HL-60 (cell line): ENCODE measurements at regions not wholly inside any gene's neighbourhood (a gene's known extent, or its start where the extent isn't known, plus 50 kb on each side); places are given as distances from the start of the nearest gene placed in this dataset.

ENCODE experiments used
- DNase-seq, 2 experiments: peaks; one replicate each; pipeline ENCODE4 v3.0.0-alpha.2; 2010 to 2020; ENCODE audit warnings: low read depth in 1 of 2, low spot score in 1 of 2
- H3K27ac ChIP-seq: fragments of 250-450 bp; sonication (Bioruptor Pico); replicated peaks from 2 replicates; pipeline ENCODE4 v1.5.1; 2020; ENCODE audit warnings: mild to moderate bottlenecking, moderate library complexity
- H3K27me3 ChIP-seq: fragments of 250-450 bp; sonication (Bioruptor Pico); 2 replicates; pipeline ENCODE4 v1.5.1; 2021; ENCODE audit warnings: mild to moderate bottlenecking, moderate library complexity; ENCODE audit not compliant: insufficient read depth, poor library complexity, severe bottlenecking
- H3K4me3 ChIP-seq: replicated peaks from 2 replicates; pipeline ENCODE4 v1.5.1; 2011; ENCODE audit warnings: mild to moderate bottlenecking, control low read depth, low read length; ENCODE audit not compliant: insufficient read depth
- CTCF ChIP-seq: IDR thresholded peaks from one replicate; pipeline ENCODE4 v1.5.1; 2011; ENCODE audit warnings: low read length, control low read depth, inconsistent platforms; ENCODE audit not compliant: insufficient read depth
- GABPA ChIP-seq: IDR thresholded peaks from 2 replicates; pipeline ENCODE4 v1.6.1; 2012; ENCODE audit warnings: low read depth
- POLR2AphosphoS5 ChIP-seq: IDR thresholded peaks from 2 replicates; pipeline ENCODE4 v1.6.1; 2012; ENCODE audit warnings: low read depth
- SPI1 ChIP-seq: IDR thresholded peaks from 2 replicates; pipeline ENCODE4 v1.6.1; 2012; ENCODE audit warnings: low read depth, mild to moderate bottlenecking, borderline replicate concordance
- TF ChIP-seq, protein P1 (sequence below): IDR thresholded peaks from 2 replicates; pipeline ENCODE4 v1.6.1; 2012; ENCODE audit warnings: low read depth; ENCODE audit not compliant: insufficient replicate concordance

GRCh38 chr2:2960441-2961133, 417.0 kb downstream of the EIPR1 start:
- TF ChIP-seq, protein P1, sequence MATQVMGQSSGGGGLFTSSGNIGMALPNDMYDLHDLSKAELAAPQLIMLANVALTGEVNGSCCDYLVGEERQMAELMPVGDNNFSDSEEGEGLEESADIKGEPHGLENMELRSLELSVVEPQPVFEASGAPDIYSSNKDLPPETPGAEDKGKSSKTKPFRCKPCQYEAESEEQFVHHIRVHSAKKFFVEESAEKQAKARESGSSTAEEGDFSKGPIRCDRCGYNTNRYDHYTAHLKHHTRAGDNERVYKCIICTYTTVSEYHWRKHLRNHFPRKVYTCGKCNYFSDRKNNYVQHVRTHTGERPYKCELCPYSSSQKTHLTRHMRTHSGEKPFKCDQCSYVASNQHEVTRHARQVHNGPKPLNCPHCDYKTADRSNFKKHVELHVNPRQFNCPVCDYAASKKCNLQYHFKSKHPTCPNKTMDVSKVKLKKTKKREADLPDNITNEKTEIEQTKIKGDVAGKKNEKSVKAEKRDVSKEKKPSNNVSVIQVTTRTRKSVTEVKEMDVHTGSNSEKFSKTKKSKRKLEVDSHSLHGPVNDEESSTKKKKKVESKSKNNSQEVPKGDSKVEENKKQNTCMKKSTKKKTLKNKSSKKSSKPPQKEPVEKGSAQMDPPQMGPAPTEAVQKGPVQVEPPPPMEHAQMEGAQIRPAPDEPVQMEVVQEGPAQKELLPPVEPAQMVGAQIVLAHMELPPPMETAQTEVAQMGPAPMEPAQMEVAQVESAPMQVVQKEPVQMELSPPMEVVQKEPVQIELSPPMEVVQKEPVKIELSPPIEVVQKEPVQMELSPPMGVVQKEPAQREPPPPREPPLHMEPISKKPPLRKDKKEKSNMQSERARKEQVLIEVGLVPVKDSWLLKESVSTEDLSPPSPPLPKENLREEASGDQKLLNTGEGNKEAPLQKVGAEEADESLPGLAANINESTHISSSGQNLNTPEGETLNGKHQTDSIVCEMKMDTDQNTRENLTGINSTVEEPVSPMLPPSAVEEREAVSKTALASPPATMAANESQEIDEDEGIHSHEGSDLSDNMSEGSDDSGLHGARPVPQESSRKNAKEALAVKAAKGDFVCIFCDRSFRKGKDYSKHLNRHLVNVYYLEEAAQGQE: no peak
- H3K27ac ChIP-seq: no peak overlapping the region
- no peak overlapping the region for H3K4me3 ChIP-seq
- H3K27me3 ChIP-seq: no peaks in the 10 kb centered on the region
- DNase-seq: no peak

DNA sequence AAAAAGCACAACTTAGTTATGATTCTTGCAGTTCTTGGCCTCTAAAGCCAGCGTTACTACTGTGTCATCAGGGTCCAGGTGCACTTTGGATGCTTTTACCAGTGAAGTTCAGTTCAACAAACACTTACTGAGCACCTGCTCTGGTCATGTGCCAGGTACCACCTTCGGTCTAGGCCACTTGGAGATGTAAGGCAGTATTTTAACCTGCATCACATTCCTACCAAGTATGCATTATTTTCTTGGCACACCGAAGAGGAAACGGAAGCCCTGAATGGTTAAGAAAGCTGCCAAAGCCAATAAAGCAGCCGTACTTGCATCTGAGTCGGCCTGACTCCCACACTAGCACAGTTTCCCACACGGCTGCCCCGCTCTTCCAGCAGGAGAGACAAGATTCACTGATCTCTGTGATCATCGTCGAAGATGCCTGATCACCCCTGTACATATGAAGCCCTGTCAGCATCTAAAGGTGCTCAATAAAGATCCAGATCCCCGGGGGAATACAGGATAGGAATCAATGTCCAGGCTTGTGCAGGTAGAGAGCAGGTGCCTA, 427.1 kb downstream of the EIPR1 start:
- H3K27ac ChIP-seq: no peak overlapping the region
- H3K4me3 ChIP-seq: no peak overlapping the region
- no peaks in the 10 kb centered on the region for H3K27me3 ChIP-seq
- TF ChIP-seq POLR2AphosphoS5 (no peak), CTCF (no peak), SPI1 (no peak), GABPA (no peak)
- TF ChIP-seq, protein P1: no peak
- no peak for DNase-seq

DNA sequence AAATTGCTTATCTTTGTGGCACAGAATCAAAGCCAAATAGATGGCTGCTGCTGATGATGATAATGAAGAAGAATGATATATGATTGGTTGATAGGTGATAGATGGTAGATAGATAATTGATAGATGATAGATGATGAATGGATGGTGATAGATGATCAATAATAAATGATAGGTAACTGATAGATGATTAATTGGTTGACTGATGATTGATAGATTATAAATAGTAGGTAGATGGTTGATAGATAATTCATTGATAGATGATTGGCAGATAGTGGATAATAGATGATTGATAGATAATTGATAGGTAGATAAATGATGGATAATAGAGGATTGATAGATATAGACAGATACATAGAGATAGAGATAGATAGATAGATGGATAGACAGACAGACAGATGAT, 430.2 kb downstream of the EIPR1 start:
- H3K4me3 ChIP-seq: no peak overlapping the region

More for the DNA sequence above, 430.2 kb downstream of the EIPR1 start:
- no peak for TF ChIP-seq POLR2AphosphoS5
- TF ChIP-seq SPI1: no peak
- TF ChIP-seq, protein P1: no peak
- no peak for TF ChIP-seq GABPA
- no peak for DNase-seq
- H3K27me3 ChIP-seq: no peaks in the 10 kb centered on the region
- no peak overlapping the region for H3K27ac ChIP-seq
